Osteoblast (primary cell): ENCODE measurements at regions not wholly inside any gene's neighbourhood (a gene's known extent, or its start where the extent isn't known, plus 50 kb on each side); places are given as distances from the start of the nearest gene placed in this dataset.

Source experiments
- DNase-seq: peaks from one replicate; pipeline ENCODE4 v3.0.0; 2011; ENCODE audit warnings: low spot score, mixed read lengths; ENCODE audit not compliant: insufficient read length; ENCODE audit errors: missing footprints
- H2AFZ ChIP-seq: 2 replicates; pipeline ENCODE4 v1.6.0; 2011; ENCODE audit warnings: mild to moderate bottlenecking, low read length
- H3K27ac ChIP-seq: 2 replicates; pipeline ENCODE4 v1.5.1; 2011; ENCODE audit warnings: mild to moderate bottlenecking, low read depth, low read length, moderate library complexity
- H3K27me3 ChIP-seq: 2 replicates; pipeline ENCODE4 v1.6.0; 2012; ENCODE audit warnings: mild to moderate bottlenecking, control low read depth, inconsistent platforms, low read length, moderate library complexity; ENCODE audit not compliant: insufficient read depth
- H3K36me3 ChIP-seq: 2 replicates; pipeline ENCODE4 v1.5.1; 2011; ENCODE audit warnings: mild to moderate bottlenecking, low read length, control low read depth, moderate library complexity; ENCODE audit not compliant: insufficient read depth
- H3K4me1 ChIP-seq: 2 replicates; pipeline ENCODE4 v1.5.1; 2011; ENCODE audit warnings: mild to moderate bottlenecking, low read length, control low read depth, moderate library complexity; ENCODE audit not compliant: insufficient read depth
- H3K4me2 ChIP-seq: 2 replicates; pipeline ENCODE4 v1.6.0; 2011; ENCODE audit warnings: mild to moderate bottlenecking, low read length; ENCODE audit not compliant: insufficient read depth
- H3K4me3 ChIP-seq: fragments of 200-600 bp; sonication (generic); 3 replicates; pipeline ENCODE4 v1.5.1; 2012; ENCODE audit warnings: mild to moderate bottlenecking, low read length, inconsistent platforms; ENCODE audit not compliant: insufficient read depth
- H3K79me2 ChIP-seq: 2 replicates; pipeline ENCODE4 v1.6.0; 2012; ENCODE audit warnings: mild to moderate bottlenecking, low read length, control low read depth, inconsistent platforms; ENCODE audit not compliant: insufficient read depth
- H3K9me3 ChIP-seq: 2 replicates; pipeline ENCODE4 v1.5.1; 2011; ENCODE audit warnings: low read depth, low read length, control low read depth
- H4K20me1 ChIP-seq: 2 replicates; pipeline ENCODE4 v1.6.0; 2012; ENCODE audit warnings: mild to moderate bottlenecking, low read length, control low read depth; ENCODE audit not compliant: insufficient read depth
- CTCF ChIP-seq: IDR thresholded peaks from 2 replicates; pipeline ENCODE4 v1.5.1; 2011; ENCODE audit warnings: mild to moderate bottlenecking, low read depth, low read length, moderate library complexity; ENCODE audit errors: extremely low read depth

GRCh38 chr2:49444005-49444404 is 289.7 kb upstream of the FSHR start:
- TF ChIP-seq CTCF: no peak
- Histone ChIP-seq H3K27ac (no peak overlapping the region), H4K20me1 (no peaks in the 10 kb centered on the region), H2AFZ (no peak overlapping the region), H3K27me3 (no peaks in the 10 kb centered on the region), H3K4me1 (no peaks in the 10 kb centered on the region), H3K4me2 (no peak overlapping the region), H3K4me3 (no peak overlapping the region), H3K36me3 (no peaks in the 10 kb centered on the region), H3K9me3 (peaks cover 2% of the 10 kb centered on the region), H3K79me2 (no peaks in the 10 kb centered on the region)
- no peak for DNase-seq

GRCh38 chr2:49426996-49427395 is 272.7 kb upstream of the FSHR start:
- no peaks in the 10 kb centered on the region for H3K36me3 ChIP-seq
- H3K4me1 ChIP-seq: no peaks in the 10 kb centered on the region
- H3K27me3 ChIP-seq: no peaks in the 10 kb centered on the region
- no peak overlapping the region for H3K4me3 ChIP-seq
- TF ChIP-seq CTCF: no peak
- H3K9me3 ChIP-seq: no peaks in the 10 kb centered on the region
- H3K4me2 ChIP-seq: no peak overlapping the region
- no peak overlapping the region for H3K27ac ChIP-seq
- DNase-seq: no peak
- no peaks in the 10 kb centered on the region for H3K79me2 ChIP-seq
- no peaks in the 10 kb centered on the region for H4K20me1 ChIP-seq
- H2AFZ ChIP-seq: no peak overlapping the region

GRCh38 chr2:49416252-49416651 is 261.9 kb upstream of the FSHR start:
- H3K9me3 ChIP-seq: peaks cover 1% of the 10 kb centered on the region
- TF ChIP-seq CTCF: no peak
- H3K4me2 ChIP-seq: no peak overlapping the region
- no peaks in the 10 kb centered on the region for H3K79me2 ChIP-seq
- H3K36me3 ChIP-seq: no peaks in the 10 kb centered on the region
- H4K20me1 ChIP-seq: no peaks in the 10 kb centered on the region
- no peaks in the 10 kb centered on the region for H3K4me1 ChIP-seq
- no peaks in the 10 kb centered on the region for H3K27me3 ChIP-seq
- H2AFZ ChIP-seq: no peak overlapping the region
- no peak overlapping the region for H3K27ac ChIP-seq
- DNase-seq: no peak
- H3K4me3 ChIP-seq: no peak overlapping the region

- TF ChIP-seq CTCF: no peak
- no peaks in the 10 kb centered on the region for H3K79me2 ChIP-seq
- no peak for DNase-seq
- no peak overlapping the region for H2AFZ ChIP-seq
- no peaks in the 10 kb centered on the region for H3K9me3 ChIP-seq
- no peaks in the 10 kb centered on the region for H3K27me3 ChIP-seq
- no peaks in the 10 kb centered on the region for H4K20me1 ChIP-seq
- no peak overlapping the region for H3K4me2 ChIP-seq
- no peak overlapping the region for H3K27ac ChIP-seq
- H3K4me3 ChIP-seq: no peak overlapping the region
- H3K36me3 ChIP-seq: no peaks in the 10 kb centered on the region
- H3K4me1 ChIP-seq: no peaks in the 10 kb centered on the region
Observed at GRCh38 chr2:49404108-49404507, 249.8 kb upstream of the FSHR start.
